ENCODE measurements at regions not wholly inside any gene's neighbourhood (a gene's known extent, or its start where the extent isn't known, plus 50 kb on each side); places are given as distances from the start of the nearest gene placed in this dataset.

- no peak for TF ChIP-seq CTCF (IDR thresholded peaks at IDR 0.05; ENCODE audit: extremely low read depth, missing control alignments)
- no peak for DNase-seq (ENCODE audit: low spot score)
Measured at GRCh38 chr2:41904459-41904858, 143.4 kb upstream of the PKDCC start.

GRCh38 chr2:41905597-41906337 lies 142.1 kb upstream of the PKDCC start:
- TF ChIP-seq CTCF (IDR thresholded peaks at IDR 0.05; ENCODE audit: extremely low read depth, missing control alignments): no peak
- no peak for DNase-seq (ENCODE audit: low spot score)

- no peak for TF ChIP-seq CTCF (IDR thresholded peaks at IDR 0.05; ENCODE audit: extremely low read depth, missing control alignments)
- DNase-seq (ENCODE audit: low spot score): no peak
Measured at GRCh38 chr2:41906338-41906725, 141.5 kb upstream of the PKDCC start.

- DNase-seq (ENCODE audit: low spot score): no peak
- no peak for TF ChIP-seq CTCF (IDR thresholded peaks at IDR 0.05; ENCODE audit: extremely low read depth, missing control alignments)
Measured at GRCh38 chr2:41907141-41907540, 140.7 kb upstream of the PKDCC start.

- no peak for TF ChIP-seq CTCF (IDR thresholded peaks at IDR 0.05; ENCODE audit: extremely low read depth, missing control alignments)
- DNase-seq (ENCODE audit: low spot score): no peak
Measured at GRCh38 chr2:41907771-41908207, 140.0 kb upstream of the PKDCC start.

GRCh38 chr2:41908349-41908748 lies 139.5 kb upstream of the PKDCC start:
- TF ChIP-seq CTCF (IDR thresholded peaks at IDR 0.05; ENCODE audit: extremely low read depth, missing control alignments): no peak
- no peak for DNase-seq (ENCODE audit: low spot score)

- no peak for DNase-seq (ENCODE audit: low spot score)
- TF ChIP-seq CTCF (IDR thresholded peaks at IDR 0.05; ENCODE audit: extremely low read depth, missing control alignments): no peak
Measured at GRCh38 chr2:41909584-41909983, 138.2 kb upstream of the PKDCC start.

Measured in GM20000 (cell line).